ENCODE measurements at regions not wholly inside any gene's neighbourhood (a gene's known extent, or its start where the extent isn't known, plus 50 kb on each side); places are given as distances from the start of the nearest gene placed in this dataset.

DNA sequence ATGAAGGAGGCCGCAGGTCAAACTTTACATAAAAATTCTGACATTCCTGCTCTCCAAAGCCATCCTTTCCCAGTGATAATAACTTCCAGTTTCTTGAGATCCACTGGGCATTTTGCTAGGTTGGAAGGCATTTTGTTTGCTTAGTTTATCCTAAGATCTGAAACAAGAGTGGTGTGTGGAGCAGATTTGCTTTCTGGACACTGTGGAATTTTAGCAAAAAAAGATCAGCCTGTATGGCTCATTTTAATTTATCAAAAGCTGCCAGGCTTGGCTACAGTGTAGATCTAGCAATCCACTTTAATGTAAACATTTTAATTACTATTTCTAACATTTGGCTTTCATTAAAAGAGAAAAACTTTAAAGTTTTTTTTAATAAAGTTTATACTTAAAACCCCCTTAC, 124.8 kb downstream of the SAMD9 start:
- Mint-ChIP-seq H3K36me3 (no peaks in the 10 kb centered on the region), H3K9me3 (peaks cover 0 to 3% (median 1%) of the 10 kb centered on the region in 7 donors), H3K27me3 (ENCODE audit: low read depth in 3 of 3) (no peaks in the 10 kb centered on the region), H3K27ac (no peak overlapping the region), H3K4me3 (no peak overlapping the region), H3K4me1 (peaks cover 5% of the 10 kb centered on the region)
- Histone ChIP-seq H3K9ac (ENCODE audit: insufficient read depth, low read length, poor library complexity, severe bottlenecking) (no peak overlapping the region), H4K20me1 (ENCODE audit: insufficient read depth, low read length) (no peaks in the 10 kb centered on the region), H3K4me2 (replicated peaks; ENCODE audit: extremely low read depth, low read length, poor library complexity, severe bottlenecking) (no peak overlapping the region), H2AFZ (ENCODE audit: insufficient read depth, low read depth, low read length, poor library complexity, severe bottlenecking) (no peak overlapping the region), H3K4me3 (replicated peaks in 1 of 3; ENCODE audit: low read depth in 2 of 3, low read length in 3 of 3) (no peak overlapping the region), H3K27ac (ENCODE audit: low read depth in 1 of 2, low read length in 2 of 2) (no peak overlapping the region), H3K9me3 (replicated peaks in 1 of 2; ENCODE audit: control insufficient read depth in 1 of 2, insufficient read depth in 1 of 2, low read length in 2 of 2) (no peaks in the 10 kb centered on the region), H3K36me3 (replicated peaks in 1 of 2; ENCODE audit: control insufficient read depth in 1 of 2, insufficient read depth in 2 of 2, low read length in 2 of 2) (no peaks in the 10 kb centered on the region), H3K27me3 (ENCODE audit: control insufficient read depth in 2 of 2, insufficient read depth in 2 of 2, low read length in 2 of 2) (no peaks in the 10 kb centered on the region), H3K79me2 (ENCODE audit: insufficient read depth, low read length) (no peaks in the 10 kb centered on the region), H3K4me1 (ENCODE audit: control insufficient read depth in 1 of 2, insufficient read depth in 2 of 2, low read length in 2 of 2) (no peaks in the 10 kb centered on the region)
- no CpG with 5 or more reads among the region's 1 CpG for WGBS (ENCODE audit: insufficient coverage)
- TF ChIP-seq CTCF (IDR thresholded peaks at IDR 0.05) = no peak
- DNase-seq = no peak
- intact Hi-C loops (cut with micrococcal nuclease) = no loop called here

DNA sequence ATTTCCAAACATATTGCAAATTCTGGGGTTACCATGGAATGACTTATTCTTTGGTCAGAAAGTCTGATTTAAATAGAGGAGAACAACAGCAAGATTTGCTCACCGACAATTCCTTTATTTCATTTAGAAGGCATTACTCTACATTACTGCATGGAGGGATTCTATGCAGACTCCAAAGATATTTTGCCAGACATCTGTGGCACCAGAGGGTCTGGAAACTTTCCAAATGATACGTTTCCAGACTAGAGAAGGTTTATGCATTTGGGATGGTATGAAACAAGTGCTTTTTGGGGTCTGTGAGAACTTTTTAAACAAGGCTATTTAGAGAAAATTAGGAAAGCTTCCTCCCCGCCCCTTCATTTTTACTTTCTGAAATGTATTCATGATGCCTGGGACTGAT, 125.3 kb downstream of the SAMD9 start:
- Histone ChIP-seq H3K27me3 (ENCODE audit: control insufficient read depth in 2 of 2, insufficient read depth in 2 of 2, low read length in 2 of 2) (no peaks in the 10 kb centered on the region), H3K27ac (ENCODE audit: low read depth in 1 of 2, low read length in 2 of 2) (no peak overlapping the region), H3K9me3 (replicated peaks in 1 of 2; ENCODE audit: control insufficient read depth in 1 of 2, insufficient read depth in 1 of 2, low read length in 2 of 2) (no peaks in the 10 kb centered on the region), H3K79me2 (ENCODE audit: insufficient read depth, low read length) (no peaks in the 10 kb centered on the region), H3K36me3 (replicated peaks in 1 of 2; ENCODE audit: control insufficient read depth in 1 of 2, insufficient read depth in 2 of 2, low read length in 2 of 2) (no peaks in the 10 kb centered on the region), H4K20me1 (ENCODE audit: insufficient read depth, low read length) (no peaks in the 10 kb centered on the region), H3K4me3 (replicated peaks in 1 of 3; ENCODE audit: low read depth in 2 of 3, low read length in 3 of 3) (no peak overlapping the region), H3K4me2 (replicated peaks; ENCODE audit: extremely low read depth, low read length, poor library complexity, severe bottlenecking) (no peak overlapping the region), H3K4me1 (ENCODE audit: control insufficient read depth in 1 of 2, insufficient read depth in 2 of 2, low read length in 2 of 2) (no peaks in the 10 kb centered on the region), H2AFZ (ENCODE audit: insufficient read depth, low read depth, low read length, poor library complexity, severe bottlenecking) (no peak overlapping the region), H3K9ac (ENCODE audit: insufficient read depth, low read length, poor library complexity, severe bottlenecking) (no peak overlapping the region)
- Mint-ChIP-seq H3K9me3 (peaks cover 0 to 2% (median 0%) of the 10 kb centered on the region in 7 donors), H3K27me3 (ENCODE audit: low read depth in 3 of 3) (no peaks in the 10 kb centered on the region), H3K27ac (no peak overlapping the region), H3K4me1 (peaks cover 5% of the 10 kb centered on the region), H3K4me3 (no peak overlapping the region), H3K36me3 (no peaks in the 10 kb centered on the region)
- WGBS (ENCODE audit: insufficient coverage) = 100% methylated on average over 1 of the region's 3 CpGs
- DNase-seq = no peak
- intact Hi-C loops (cut with micrococcal nuclease) = no loop called here
- no peak for TF ChIP-seq CTCF (IDR thresholded peaks at IDR 0.05)

Data from CD14-positive monocyte (primary cell).